GM18858 (cell line): ENCODE measurements at regions not wholly inside any gene's neighbourhood (a gene's known extent, or its start where the extent isn't known, plus 50 kb on each side); places are given as distances from the start of the nearest gene placed in this dataset.
"Not testable (repeated sequence)": the region's sequence is repeated elsewhere in the genome, so short reads cannot be mapped to it uniquely, and the experiment has no call there.

ENCODE experiments used
- ATAC-seq: cut with Tn5 transposase; IDR thresholded peaks from one replicate; pipeline ENCODE4 v1.9.1; 2021; ENCODE audit not compliant: unreplicated experiment

DNA sequence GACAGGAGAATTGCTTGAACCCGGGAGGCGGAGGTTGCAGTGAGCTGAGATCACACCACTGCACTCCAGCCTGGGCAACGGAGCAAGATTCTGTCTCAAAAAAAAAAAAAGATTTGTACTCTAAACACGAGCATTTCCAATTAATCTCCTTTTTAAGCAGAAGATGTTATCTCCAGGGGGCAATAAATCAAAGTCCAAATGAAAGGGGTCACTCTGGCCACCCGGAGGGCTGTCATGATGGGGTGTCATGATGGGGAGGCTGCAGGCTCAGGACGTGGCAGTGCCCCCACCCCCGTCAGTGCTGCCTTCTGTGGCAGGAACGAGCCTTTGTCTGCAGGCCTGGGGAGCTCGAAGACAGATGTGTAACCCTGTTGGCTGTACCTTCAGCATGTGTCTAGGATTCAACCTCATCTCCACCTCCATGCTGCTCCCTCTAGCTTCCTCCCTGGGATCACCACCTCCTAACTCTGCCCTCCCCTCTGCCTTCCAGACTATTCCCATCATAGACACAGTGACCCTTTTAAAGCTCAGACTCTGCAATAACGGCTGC is 76.9 kb upstream of the YWHAQ start:
- no peak for ATAC-seq

DNA sequence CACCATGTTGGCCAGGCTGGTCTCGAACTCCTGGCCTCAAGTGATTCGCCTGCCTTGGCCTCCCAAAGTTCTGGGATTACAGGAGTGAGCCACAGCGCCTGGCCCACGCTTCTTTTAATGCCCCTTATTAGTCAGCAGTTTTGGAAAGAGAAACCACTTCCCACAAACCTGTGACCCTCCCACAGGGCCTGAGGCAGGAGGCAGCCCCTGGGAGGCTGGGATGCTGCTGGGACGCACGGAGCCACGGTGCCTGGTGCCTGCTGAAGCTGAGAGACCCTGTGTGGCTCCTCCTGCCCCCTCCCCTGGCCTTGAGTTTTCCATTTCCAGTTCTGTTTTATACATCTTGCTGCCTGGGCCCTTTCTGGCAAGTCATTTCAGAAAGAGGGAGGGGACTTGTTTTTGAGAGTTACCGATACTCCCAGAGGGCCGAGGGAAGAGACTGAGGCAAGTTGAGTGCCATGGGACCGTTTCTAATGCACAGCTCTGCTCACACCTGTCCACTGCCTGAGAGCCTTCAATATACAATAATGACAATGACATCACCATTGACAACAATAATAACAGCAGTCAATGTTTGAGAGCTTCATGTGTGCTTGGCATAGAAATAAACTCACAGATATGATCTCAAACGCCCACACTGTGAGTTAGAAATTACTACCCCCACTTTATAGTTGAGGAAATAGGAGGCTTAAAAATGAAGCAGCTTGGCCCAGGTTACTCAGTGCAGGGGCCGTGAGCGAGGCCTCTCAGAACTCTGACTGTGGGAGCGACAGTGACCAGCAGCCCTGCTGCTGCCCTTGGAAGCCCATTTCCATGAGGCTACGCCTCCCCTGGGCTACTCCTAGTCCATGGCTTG is 78.1 kb upstream of the YWHAQ start:
- no peak for ATAC-seq

DNA sequence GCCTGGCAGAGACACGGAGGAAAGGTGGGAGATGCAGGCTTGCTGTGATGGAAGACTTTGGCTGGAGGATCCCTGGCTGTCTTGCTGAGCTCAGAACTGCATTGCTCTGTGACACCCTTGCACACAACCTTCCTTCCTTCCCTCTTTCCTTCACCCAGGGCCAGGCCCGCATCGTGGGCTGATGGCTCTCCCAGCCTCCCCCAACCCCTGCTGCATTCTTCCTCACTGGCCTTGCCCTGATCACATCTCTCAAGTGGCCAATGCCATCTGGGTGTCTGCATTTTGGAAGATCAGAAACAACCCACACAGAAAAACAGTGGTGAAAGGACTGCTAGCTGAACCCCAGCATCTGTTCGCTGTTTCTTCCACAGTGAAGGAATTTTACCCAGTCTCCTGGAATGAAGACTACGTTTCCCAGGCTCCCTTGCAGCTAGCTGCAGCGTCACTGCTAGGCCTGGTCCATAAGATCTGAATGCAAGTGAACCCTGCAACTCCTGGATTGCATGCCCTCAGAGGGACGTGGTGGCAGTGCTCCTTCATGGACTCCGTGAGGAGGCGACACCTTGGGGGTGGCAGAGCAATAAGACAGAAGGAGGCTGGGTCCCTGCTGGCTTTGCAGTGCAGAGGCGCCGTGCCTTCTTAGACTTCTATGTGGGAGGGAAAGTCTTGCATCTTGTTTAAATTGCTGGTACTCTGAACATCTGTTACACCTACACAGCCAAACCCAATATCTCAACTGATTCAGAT is 78.9 kb upstream of the YWHAQ start:
- no peak for ATAC-seq

DNA sequence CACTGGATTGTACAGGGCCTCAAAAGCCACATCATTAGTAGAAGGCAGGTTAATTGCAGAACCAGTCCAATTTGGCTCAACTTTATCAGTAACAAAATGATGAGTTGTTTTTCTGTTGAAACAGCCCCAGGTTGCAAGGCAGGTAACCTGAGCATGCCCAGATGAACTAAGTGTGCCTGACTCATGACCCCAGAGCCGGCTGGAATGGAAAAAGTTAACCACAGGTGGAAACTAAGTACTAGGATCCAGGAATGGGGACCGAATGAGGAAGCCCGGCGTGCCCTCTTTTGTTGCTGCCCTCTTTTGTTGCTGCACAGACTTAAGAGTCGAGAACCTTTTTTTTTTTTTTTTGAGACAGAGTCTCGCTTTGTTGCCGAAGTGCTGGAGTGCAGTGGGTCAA is 79.5 kb upstream of the YWHAQ start:
- no peak for ATAC-seq

DNA sequence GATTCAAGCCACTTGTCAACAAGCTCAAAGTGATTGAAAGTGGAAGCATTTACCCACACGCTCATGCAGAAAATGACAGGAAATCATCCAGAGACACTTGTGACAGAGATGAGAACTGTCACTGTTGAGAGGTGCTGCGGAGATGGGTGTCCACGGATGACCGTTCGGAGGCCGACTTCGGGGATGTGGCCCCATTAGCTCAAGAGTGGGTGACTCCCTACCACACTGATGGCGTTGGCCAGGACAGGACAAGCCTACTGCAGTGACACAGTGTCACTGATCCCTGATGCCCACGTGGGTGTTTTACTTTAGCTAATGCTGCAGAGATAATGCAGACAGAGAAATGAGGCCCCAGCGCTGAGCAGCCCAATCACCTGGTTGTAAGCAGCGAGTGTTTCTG is 81.5 kb upstream of the YWHAQ start:
- ATAC-seq: no peak

DNA sequence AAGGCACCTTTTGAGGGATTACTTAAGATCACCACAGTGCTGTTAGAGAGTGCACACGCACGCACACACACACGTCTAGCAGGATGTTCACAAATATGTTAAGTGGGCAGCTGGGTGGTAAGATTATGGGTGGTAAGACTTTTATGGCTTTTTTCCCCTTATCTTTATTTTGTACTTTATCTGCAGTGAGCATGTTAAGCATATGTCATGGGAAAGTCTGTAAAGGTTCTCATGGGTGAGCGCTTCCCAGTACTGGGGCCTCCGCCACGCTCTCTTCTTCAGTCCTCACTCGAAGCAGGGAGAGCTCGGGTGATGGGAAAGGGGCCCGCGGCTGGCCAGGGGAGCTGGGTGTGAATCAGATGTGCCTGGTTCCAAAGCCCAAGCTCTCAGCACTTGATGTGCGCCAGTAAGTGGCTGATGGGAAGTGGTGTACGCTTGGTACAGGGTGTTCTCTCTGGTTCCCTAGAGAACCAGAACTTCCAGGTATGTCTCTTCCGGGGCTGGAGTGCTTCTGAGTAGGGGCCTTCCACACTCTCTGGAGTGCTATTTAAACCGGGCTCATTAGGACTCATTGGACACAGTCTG is 83.9 kb upstream of the YWHAQ start:
- ATAC-seq: no peak

DNA sequence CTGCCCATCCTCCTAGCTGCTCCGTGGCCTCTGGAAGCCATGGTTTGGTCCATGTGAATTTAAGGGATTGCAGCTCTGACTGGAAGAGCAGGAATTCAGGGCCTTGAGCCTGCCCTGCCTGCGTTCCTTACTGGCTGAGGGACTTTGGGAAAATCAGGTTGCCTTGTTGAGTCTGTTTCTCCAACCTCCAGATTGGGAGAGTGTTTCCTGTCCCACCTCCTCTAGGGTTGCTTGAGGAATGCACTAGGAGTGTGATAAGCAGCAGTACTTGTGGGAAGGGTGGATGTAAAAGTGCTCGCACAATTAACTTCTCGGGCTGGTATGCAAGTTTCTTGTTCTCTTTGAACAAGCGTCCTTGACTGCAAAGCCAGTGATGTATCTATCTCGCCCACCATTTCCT is 84.4 kb upstream of the YWHAQ start:
- no peak for ATAC-seq

DNA sequence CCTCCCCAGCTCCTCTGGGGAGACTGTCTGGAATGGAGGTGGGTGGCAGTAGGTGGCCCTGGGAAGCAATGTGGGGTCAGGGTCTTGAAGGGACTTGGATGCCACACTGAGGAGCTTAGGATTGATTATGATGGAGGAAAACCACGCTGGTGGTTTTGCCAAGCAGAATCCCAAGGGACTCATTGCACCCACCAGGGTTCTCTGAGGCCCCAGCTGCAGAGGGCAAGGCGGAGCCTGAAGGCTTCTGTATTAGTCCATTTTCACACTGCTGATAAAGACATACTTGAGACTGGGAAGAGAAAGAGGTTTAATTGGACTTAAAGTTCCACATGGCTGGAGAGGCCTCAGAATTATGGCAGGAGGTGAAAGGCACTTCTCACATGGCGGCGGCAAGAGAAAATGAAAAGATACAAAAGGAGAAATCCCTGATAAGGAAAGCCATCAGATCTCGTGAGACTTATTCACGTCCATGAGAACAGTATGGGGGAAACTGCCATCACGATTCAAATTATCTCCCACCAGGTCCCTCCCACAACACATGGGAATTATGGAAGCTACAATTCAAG is 87.2 kb upstream of the YWHAQ start:
- no peak for ATAC-seq

DNA sequence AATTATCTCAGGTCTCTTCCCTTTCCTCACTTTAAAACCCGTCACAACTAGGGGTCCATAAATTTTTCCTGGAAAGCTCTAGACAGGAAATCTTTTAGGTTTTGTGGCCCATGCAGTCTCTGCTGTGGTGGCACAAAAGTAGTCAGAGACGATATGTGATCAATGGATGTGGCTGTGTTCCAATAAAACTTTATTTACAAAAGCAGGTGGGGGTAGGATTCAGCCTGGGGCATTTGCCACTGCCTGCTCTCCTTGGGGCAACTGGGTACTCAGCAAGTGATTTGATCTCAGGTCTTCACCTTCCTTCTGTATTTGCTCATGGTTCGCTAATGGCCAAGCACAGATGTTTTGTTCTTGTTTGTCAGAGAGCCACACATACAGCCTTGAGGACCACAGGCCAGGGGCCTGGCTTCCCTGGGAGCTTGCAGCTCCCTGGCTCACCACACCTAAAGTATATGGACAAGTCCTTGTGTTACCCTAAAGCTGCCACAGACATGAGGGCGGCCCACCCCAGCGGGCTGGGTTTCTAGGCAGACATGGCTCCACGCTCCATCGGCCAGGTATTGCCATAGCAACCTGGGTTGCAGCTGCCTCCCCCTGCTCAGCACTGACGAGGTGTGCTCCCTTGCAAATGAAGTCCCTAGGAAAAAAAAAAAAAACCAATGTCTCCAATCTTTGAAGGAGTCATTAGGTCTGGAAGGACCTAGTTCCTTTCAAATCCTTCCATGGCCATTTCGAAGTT is 89.7 kb upstream of the YWHAQ start:
- ATAC-seq: no peak

DNA sequence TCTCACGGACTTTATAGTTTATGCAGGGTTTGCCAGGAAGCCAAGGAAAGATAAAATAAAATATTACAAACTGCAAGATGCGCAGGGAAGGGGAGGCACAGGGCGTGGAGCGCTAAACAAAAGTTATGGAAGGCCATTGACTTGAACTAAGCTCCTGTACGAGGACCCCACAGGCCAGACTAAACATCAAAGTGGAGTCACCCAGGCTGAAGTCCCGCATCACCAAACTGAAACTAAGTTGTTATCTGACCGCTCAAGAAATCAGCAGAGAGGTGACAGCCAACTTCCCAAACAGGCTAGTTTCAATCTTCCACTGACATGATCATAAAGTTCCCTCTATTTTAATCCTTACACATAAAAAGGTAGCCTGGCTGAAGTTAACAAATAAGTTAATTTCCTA is 90.5 kb upstream of the YWHAQ start:
- no peak for ATAC-seq

DNA sequence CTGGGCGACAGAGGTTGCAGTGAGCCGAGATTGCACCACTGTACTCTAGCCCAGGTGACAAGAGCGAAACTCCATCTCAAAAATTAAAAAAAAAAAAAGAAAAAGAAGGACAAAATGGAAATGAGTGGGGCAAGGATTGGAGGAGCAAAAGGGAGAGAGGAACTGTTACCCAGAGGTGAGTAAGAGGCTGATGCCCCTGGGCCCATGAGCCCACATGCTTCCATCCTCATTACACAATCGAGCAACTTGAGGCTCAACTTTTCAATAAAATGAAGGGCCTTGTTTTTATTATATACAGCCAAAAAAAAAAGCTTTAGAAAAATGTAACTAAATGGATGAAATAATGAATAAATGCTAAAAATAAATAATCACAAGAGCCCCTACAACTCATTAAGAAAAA is 91.7 kb upstream of the YWHAQ start:
- ATAC-seq: no peak

DNA sequence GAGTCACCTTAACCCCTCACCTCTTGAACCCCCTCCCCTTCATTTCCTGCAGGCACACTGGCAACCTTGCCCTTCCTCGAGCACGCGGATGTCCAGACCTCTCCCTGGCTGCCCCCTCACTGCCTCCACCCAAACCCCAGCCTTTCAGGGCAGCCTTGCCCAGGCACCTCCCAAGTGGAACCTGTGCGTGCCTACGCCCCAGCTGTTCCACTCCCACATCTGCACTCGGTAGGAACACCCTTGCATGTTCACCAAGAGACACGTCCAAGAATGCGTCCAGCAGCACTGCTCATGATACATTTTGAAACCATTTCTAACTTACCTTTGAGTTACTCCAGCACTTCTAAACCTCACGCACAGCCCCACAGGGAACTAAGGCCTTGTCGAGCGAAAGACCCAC is 93.8 kb upstream of the YWHAQ start:
- ATAC-seq: no peak

DNA sequence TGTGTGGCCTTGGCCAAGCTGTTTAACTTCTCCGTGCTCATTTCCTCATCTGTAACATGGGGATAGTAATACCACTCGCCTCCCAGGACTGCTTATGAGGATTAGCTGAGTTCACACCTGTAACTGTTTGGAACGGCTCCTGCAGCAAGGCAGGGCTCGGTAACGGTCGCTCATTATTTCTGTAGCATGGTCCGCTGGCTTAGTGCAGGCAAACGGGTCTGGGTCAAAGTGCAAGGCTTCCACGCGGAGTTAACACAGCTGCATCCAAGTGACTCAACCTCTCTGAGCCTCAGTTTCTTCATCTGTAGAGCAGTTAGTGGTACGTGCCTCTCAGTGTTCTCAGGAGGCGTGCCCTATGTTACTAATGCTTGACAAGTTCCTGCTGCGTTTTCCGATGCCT is 94.3 kb upstream of the YWHAQ start:
- ATAC-seq: no peak

DNA sequence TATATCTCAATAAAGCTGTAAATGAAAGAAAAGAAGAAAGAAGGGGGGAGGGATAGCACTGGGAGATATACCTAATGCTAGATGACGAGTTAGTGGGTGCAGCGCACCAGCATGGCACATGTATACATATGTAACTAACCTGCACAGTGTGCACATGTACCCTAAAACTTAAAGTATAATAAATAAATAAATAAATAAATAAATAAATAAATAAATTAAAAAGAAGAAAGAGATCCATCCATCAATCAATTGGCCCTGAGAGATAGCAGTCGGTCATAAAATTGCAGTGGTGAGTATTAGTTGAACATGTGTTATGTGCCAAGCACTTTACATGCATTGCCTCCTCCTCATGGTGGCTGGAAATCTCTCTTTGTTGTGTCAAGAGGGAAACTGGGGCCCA is 95.2 kb upstream of the YWHAQ start:
- ATAC-seq: not testable (repeated sequence)

DNA sequence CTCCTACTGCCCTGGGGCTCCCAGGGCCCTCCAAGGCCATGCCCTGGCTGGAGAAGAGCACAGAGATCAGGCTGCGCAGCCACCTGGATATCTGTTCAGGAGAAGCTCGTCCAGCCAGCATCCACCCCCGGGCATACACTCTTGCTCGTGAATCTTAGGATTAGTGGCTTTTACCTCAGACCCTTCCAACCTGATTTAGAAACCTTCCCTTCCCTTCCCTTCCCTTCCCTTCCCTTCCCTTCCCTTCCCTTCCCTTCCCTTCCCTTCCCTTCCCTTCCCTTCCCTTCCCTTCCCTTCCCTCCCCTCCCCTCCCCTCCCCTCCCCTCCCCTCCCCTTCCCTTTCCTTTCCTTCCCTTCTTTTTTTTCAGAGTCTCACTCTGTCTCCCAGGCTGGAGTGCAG is 99.7 kb upstream of the YWHAQ start:
- not testable (repeated sequence) for ATAC-seq

DNA sequence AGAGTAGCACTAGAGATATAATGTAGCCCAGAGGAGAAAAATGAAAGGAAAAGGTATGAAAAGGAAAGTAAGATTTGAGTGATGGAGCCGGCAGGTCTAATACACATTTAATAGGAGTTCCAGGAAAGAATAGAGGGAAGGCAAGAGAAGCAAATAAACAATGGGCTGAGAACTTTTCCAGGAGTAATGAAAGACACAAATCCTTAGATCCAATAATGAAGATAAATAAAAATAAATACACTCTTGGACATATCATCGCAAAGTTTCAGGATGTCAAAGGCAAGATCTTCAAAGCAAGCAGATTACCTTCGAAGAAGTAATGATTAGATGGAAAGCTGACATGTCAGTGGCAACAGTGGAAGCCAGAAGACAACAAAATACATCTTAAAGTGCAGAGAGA is 102.0 kb upstream of the YWHAQ start:
- ATAC-seq: no peak

DNA sequence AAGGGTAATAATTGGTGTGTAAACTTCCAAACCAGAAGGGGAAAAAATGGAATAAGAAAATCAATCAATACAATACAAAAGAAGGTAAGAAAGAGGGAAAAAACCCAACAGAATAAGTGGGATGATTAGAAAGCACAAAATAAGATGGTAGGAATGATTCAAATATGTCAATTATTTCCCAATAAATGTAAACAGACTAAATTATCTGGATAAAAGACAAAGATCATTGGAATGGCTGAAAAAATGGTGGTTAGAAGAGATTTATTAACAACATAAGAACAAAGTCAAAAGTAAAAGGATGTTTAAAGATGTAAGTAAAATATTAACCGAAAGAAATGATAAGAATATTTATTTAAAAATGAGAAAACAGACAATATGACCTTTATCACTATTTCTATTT is 103.5 kb upstream of the YWHAQ start:
- no peak for ATAC-seq

DNA sequence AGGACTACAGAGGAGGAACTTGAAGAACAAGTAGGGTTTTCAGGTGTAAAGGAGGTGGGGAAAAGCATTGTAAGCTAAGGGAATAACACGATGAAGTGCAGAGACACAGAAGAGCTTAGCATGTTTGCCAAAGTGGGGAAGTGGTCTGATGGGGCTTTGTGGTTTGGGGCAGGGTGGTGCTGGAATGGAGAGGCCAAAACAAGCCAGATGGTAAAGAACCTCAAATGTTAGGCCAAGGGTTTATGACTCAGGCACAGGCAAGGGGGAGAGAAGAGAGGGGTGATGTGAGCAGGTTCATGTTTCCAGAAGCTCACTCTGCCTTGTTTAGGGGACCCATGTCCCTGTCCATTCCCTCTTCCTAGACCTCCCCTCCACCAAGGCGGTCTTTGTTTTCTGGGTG is 104.5 kb upstream of the YWHAQ start:
- ATAC-seq: no peak

DNA sequence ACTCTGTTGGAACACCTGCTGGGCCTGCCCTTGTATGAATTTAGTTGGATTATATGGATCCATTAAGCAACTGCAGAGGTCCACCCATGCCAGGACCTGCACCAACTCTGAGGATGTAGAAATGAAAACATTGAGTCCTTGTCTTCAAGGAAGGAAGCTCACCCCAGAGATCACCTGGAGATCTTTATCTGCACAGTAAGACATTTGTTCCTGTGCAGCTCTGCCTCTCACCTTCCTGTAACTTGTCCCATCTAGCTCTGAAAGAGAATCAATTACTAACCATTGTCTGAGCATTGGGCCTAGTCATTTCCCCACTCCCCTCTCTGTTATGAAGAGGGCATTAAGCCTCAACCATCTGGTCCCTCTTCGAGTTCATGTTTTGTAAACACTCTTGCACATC is 105.2 kb upstream of the YWHAQ start:
- ATAC-seq: no peak

DNA sequence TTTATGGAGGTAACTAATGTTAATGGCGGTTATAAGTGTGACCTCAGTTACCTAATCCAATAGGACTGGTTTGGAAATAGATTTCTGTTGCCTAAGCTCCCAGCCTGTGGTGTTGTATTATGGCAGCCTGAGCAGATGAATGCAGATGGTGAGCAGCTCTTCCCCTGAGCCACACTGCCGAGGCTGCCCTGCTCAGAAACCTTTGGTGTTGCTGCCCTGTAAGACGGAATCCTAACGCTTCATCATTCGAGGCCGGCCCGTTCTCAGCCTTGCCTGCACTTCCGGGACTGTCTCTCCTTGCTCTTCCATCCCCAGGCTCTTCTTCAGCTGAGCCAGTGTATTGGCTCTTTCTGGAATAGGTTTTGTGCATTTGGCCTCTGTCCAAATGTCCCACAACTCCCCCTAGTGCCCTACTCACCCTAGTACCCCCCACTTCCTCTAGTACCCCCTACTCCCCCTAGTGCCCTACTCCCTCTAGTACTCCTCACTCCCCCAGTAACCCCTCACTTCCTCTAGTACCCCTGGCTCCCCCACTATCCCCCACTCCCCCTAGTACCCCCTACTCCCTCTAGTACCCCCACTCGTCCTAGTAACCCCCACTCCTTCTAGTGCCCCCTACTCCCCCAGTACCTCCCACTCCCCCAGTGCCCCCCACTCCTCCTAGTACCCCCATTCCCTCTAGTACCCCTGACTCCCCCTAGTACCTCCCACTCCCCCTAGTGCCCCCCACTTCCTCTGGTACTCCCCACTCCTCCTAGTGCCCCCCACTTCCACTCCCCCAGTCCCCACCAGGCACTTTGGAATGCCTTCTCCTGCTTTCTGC is 106.0 kb upstream of the TAF1B start:
- no peak for ATAC-seq
